Astrocyte of the spinal cord (primary cell): ENCODE measurements at regions not wholly inside any gene's neighbourhood (a gene's known extent, or its start where the extent isn't known, plus 50 kb on each side); places are given as distances from the start of the nearest gene placed in this dataset.

Experiments used
- DNase-seq: peaks from one replicate; pipeline ENCODE4 v3.0.0; 2011; ENCODE audit warnings: low read depth, low spot score
- H3K4me3 ChIP-seq: 2 replicates; pipeline ENCODE4 v1.5.1; 2011; ENCODE audit warnings: low read depth, mild to moderate bottlenecking, low read length, moderate library complexity
- CTCF ChIP-seq: IDR thresholded peaks from 2 replicates; pipeline ENCODE4 v1.5.1; 2012; ENCODE audit warnings: low read depth, mild to moderate bottlenecking, low read length, inconsistent platforms
- in situ Hi-C: cut with HindIII; loops from 2 replicates; pipeline ENCODE4 v1.10.0; 2017; ENCODE audit warnings: low sequenced_read_pairs

DNA sequence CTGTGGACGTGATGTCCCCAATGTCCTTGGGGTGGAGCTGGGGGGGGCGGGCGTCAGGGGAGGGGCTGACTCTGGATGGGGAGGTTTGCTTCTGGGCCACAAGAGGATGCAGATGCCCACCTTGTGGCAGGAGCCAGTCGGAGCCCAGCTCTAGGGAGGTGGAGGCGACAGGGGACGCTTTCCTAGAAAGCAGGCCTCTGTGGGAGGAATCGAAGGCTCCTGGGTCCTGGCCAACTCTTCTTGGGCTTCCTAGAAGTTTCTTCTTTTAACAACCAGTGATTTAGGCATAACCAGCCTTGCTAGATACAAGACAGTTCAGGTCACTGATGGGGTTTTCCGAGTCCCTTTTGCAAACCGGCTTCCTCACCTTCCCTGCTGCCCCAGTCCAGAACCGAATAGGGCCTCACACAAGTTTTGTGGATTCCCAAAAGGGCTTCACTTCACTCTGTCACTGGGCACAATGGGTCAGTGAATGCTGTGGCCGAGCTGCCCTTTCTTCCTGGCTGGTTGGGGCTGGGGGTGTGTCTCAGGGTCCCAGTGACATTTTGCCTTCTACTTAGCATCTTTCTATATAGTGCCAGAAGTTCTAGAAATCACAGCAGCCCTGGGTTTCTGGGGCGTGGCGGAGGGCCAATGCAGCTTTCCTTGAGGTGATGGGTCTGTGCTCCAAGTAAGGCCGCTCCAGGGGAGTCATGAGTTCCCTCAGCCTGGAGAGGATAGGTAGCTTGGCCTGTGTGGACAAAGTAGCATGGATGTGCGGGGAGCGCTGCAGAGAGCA, 78.4 kb upstream of the FOXP4 start:
- no peak overlapping the region for H3K4me3 ChIP-seq
- no peak for TF ChIP-seq CTCF
- no peak for DNase-seq
- in situ Hi-C loops = no loop called here

GRCh38 chr6:41469156-41470028, 76.8 kb upstream of the FOXP4 start:
- no peak for TF ChIP-seq CTCF
- no peak for DNase-seq
- in situ Hi-C loops = no loop called here
- H3K4me3 ChIP-seq = no peak overlapping the region

DNA sequence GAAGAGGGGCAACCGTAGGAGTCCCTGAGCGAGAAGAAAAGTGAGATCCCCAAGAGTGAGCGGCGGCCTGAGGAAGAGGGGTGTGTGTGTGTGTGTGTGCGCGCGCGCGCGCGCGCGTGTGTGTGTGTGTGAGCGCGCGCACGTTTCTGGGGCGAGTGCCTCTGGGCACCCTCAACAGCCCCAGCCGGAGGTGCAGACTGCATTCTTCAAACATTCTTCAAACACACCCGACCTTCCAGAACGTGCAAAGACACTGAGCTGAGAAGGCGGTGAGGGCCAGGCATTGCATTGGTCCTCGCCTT, 76.2 kb upstream of the FOXP4 start:
- H3K4me3 ChIP-seq = no peak overlapping the region
- in situ Hi-C loops = no loop called here
- TF ChIP-seq CTCF = no peak
- DNase-seq = peak; percentile 14

- no peak overlapping the region for H3K4me3 ChIP-seq
- in situ Hi-C loops = no loop called here
- peak; percentile 29 for DNase-seq
- no peak for TF ChIP-seq CTCF
These were observed 75.7 kb upstream of the FOXP4 start for GRCh38 chr6:41470331-41471063.

GRCh38 chr6:41471064-41471895, 74.9 kb upstream of the FOXP4 start:
- no peak for TF ChIP-seq CTCF
- in situ Hi-C loops = no loop called here
- DNase-seq = no peak
- H3K4me3 ChIP-seq = no peak overlapping the region
